ENCODE measurements at regions not wholly inside any gene's neighbourhood (a gene's known extent, or its start where the extent isn't known, plus 50 kb on each side); places are given as distances from the start of the nearest gene placed in this dataset.

DNA sequence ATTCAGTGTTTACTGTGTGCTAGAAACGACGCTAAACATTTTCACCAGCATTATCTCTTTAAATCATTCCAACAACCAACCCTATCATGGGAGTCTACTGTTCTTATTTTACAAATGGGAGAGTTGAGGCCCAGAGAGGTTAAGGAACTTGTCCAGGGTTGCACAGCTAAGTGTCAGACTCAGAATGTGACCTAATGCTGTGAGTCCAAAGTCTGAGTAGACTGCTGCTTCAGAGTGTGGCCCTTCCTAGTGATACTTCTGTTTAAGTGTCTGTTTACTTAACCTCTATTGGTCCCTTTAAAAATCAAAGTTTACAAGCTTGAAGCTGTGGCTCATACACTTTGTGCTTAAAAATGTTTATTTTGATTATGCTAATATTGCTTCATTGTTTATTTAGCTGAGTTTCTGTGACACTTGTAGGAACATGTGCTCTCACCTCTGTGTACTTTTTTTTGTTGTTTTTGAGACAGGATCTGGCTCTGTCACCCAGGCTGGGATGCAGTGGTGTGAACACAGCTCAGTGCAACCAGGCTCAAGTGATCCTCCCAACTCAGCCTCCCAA is 84.4 kb upstream of the SYPL1 start:
- CTCF ChIA-PET (ENCODE audit: partially characterized antibody) = no interaction called here
- intact Hi-C loops (cut with micrococcal nuclease) = no loop called here

DNA sequence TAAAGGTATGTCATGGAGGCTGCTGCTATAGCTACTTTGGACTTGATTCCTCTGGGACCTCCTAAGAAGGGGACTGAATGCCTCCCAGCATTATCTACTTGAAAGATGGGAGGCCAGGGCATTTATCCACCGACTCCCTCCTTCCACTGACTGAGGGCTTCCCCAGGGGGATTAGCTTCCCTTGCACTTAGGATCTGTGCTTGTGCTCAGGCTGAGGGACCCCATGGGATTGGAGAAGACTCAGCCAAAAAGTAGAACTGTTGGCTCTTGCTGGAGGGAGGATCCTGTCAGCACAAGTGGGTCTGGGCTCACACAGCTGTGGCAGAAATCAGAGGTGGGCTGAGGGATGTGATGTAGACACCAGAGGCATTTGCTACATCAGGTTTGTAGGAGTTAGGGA is 81.5 kb upstream of the SYPL1 start:
- DNase-seq = no peak
- ChIA-PET POLR2A (ENCODE audit: partially characterized antibody) (no interaction called here), CTCF (ENCODE audit: partially characterized antibody) (interaction anchor here (1.0 to 1.9 kb wide), 2 partner anchors 17 to 20 kb away, joined by 3 to 4 read pairs; no protein-coding TSS in a partner anchor)
- H3K36me3 ChIP-seq (ENCODE audit: insufficient read depth, low read length) = no peaks in the 10 kb centered on the region
- no peaks in the 10 kb centered on the region for H3K4me1 ChIP-seq (ENCODE audit: insufficient read depth, low read length)
- no peaks in the 10 kb centered on the region for H3K9me3 ChIP-seq (ENCODE audit: control insufficient read depth in 1 of 2, low read length in 2 of 2)
- H3K27ac Mint-ChIP-seq = no peak overlapping the region
- H3K27ac ChIP-seq (ENCODE audit: low read depth, low read length) = no peak overlapping the region
- H3K36me3 Mint-ChIP-seq = no peaks in the 10 kb centered on the region
- intact Hi-C loops (cut with micrococcal nuclease) = no loop called here
- H3K9me3 Mint-ChIP-seq = peaks cover 0 to 1% (median 0%) of the 10 kb centered on the region in 8 donors
- peaks cover 19 to 33% of the 10 kb centered on the region in 2 donors for H3K27me3 Mint-ChIP-seq
- no peak overlapping the region for H3K4me3 Mint-ChIP-seq
- no peaks in the 10 kb centered on the region for H3K4me1 Mint-ChIP-seq
- no peak overlapping the region for H3K4me3 ChIP-seq (ENCODE audit: low read length in 2 of 2)
- H3K27me3 ChIP-seq (ENCODE audit: insufficient read depth, low read length) = no peaks in the 10 kb centered on the region

More for the DNA sequence above, 84.4 kb upstream of the SYPL1 start:
- DNase-seq = no peak
- no peak overlapping the region for H3K27ac ChIP-seq (ENCODE audit: low read depth, low read length)
- H3K4me1 ChIP-seq (ENCODE audit: insufficient read depth, low read length) = no peaks in the 10 kb centered on the region
- H3K27me3 ChIP-seq (ENCODE audit: insufficient read depth, low read length) = no peaks in the 10 kb centered on the region
- H3K27me3 Mint-ChIP-seq = peaks cover 19 to 32% of the 10 kb centered on the region in 2 donors
- H3K36me3 Mint-ChIP-seq = no peaks in the 10 kb centered on the region
- no peak overlapping the region for H3K4me3 ChIP-seq (ENCODE audit: low read length in 2 of 2)
- no peaks in the 10 kb centered on the region for H3K4me1 Mint-ChIP-seq
- no peak overlapping the region for H3K4me3 Mint-ChIP-seq
- no peaks in the 10 kb centered on the region for H3K9me3 Mint-ChIP-seq
- H3K9me3 ChIP-seq (ENCODE audit: control insufficient read depth in 1 of 2, low read length in 2 of 2) = no peaks in the 10 kb centered on the region
- POLR2A ChIA-PET (ENCODE audit: partially characterized antibody) = no interaction called here
- H3K36me3 ChIP-seq (ENCODE audit: insufficient read depth, low read length) = no peaks in the 10 kb centered on the region
- H3K27ac Mint-ChIP-seq = no peak overlapping the region

DNA sequence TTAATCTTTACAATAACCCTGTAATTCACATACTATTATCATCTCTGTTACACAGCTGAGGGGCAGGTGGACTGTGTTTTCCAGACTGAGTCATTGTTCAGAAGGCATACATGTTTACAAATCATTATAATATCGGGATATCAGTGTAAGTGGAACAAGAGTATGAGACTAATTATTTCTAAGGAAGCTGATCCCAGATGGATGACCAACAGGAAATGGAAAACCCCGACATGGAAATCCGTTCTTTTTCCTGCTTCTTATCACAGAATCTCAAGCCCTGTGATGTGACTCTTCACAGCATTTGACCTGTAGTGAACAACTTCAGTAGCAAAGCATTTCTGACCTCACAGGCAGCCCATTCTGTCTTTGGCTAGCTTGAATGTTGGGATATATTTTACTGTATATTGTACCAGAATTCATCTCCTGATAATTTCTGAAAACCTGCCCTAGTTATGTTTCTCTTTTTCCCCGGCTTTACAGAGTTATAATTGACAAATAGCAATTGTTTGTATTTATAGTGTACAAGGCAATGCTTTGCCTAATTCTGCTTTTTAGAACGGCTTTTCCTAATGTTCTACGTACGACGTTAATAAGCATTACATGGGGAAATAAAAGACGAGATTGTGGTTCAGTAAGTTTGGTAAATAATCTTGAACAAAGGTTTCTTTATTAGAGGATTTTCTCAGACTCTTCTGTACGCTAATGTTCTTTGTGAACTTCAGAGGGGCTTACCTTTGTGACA is 78.6 kb upstream of the SYPL1 start:
- Histone ChIP-seq H3K4me3 (ENCODE audit: low read length in 2 of 2) (no peak overlapping the region), H3K9me3 (ENCODE audit: control insufficient read depth in 1 of 2, low read length in 2 of 2) (no peaks in the 10 kb centered on the region), H3K27ac (ENCODE audit: low read depth, low read length) (no peak overlapping the region), H3K27me3 (ENCODE audit: insufficient read depth, low read length) (no peaks in the 10 kb centered on the region), H3K4me1 (ENCODE audit: insufficient read depth, low read length) (no peaks in the 10 kb centered on the region), H3K36me3 (ENCODE audit: insufficient read depth, low read length) (no peaks in the 10 kb centered on the region)
- ChIA-PET POLR2A (ENCODE audit: partially characterized antibody) (no interaction called here), CTCF (ENCODE audit: partially characterized antibody) (interaction anchor here (1.2 to 1.4 kb wide), 2 partner anchors 14 to 272 kb away, joined by 3 to 4 read pairs; no protein-coding TSS in a partner anchor)
- Mint-ChIP-seq H3K4me1 (no peaks in the 10 kb centered on the region), H3K9me3 (peaks cover 0 to 1% (median 0%) of the 10 kb centered on the region in 8 donors), H3K27me3 (peaks cover 17 to 28% of the 10 kb centered on the region in 2 donors), H3K27ac (no peak overlapping the region), H3K4me3 (no peak overlapping the region), H3K36me3 (no peaks in the 10 kb centered on the region)
- intact Hi-C loops (cut with micrococcal nuclease) = no loop called here
- DNase-seq = no peak

DNA sequence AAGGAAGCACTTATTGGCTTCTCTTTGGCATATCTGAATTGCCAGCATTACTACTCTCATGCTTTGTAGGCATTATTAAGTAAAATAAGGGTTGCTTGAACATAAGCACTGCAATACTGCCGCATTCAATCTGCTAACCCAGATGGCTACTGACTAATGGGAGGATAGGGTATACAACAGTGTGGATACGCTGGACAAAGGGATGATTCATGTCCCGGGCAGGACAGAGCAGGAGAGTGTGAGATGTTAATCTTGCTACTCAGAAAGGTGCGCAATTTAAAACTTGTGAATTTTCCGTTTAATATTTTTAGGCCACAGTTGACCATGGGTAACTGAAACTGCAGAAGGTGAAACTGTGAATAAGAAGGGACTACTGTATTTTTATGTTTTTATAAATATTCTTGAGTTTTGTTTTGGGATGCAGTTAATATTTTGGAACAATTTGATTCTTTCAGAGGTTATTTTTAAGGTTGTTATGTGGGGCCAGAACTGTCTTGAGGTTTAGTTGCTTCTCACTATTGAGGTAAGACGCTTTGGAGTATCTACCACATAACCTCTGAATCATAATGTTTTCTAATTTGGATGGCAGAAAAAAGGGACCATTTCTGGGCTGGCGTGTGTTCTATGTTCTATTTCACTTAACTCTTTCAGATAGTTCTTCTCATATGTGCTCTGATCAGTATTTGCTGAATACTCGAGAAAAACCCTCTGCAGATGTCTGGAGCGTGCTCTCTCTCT is 75.7 kb upstream of the SYPL1 start:
- CTCF ChIA-PET (ENCODE audit: partially characterized antibody) = interaction anchor here (1.2 to 1.6 kb wide), 2 partner anchors 9 to 11 kb away, joined by 3 to 8 read pairs; no protein-coding TSS in a partner anchor
- Mint-ChIP-seq H3K4me1 (peaks cover 0 to 10% (median 3%) of the 10 kb centered on the region in 4 donors), H3K4me3 (no peak overlapping the region), H3K36me3 (no peaks in the 10 kb centered on the region), H3K27me3 (peaks cover 9 to 11% of the 10 kb centered on the region in 2 donors), H3K27ac (no peak overlapping the region), H3K9me3 (peaks cover 0 to 1% (median 0%) of the 10 kb centered on the region in 8 donors)
- Histone ChIP-seq H3K27ac (ENCODE audit: low read depth, low read length) (no peak overlapping the region), H3K9me3 (ENCODE audit: control insufficient read depth in 1 of 2, low read length in 2 of 2) (no peaks in the 10 kb centered on the region), H3K27me3 (ENCODE audit: insufficient read depth, low read length) (no peaks in the 10 kb centered on the region), H3K36me3 (ENCODE audit: insufficient read depth, low read length) (no peaks in the 10 kb centered on the region), H3K4me1 (ENCODE audit: insufficient read depth, low read length) (no peaks in the 10 kb centered on the region), H3K4me3 (ENCODE audit: low read length in 2 of 2) (no peak overlapping the region)
- POLR2A ChIA-PET (ENCODE audit: partially characterized antibody) = no interaction called here
- DNase-seq = no peak
- intact Hi-C loops (cut with micrococcal nuclease) = no loop called here

DNA sequence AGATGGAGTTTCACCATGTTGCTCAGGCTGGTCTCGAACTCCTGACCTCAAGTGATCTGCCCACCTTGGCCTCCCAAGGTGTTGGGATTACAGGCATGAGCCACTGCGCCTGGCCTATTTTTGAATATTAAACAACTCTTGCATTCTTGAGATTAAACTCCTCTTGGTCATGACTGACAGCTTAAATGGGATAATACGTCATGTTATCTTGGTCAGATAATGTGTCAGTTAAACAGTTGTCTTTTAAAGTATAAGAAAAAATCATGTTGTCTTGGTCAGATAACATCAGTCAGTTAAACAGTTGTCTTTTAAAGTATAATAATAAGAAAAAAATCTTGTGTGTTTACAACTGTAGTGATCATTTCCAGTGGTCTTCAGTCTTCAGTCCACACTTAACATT is 73.6 kb upstream of the SYPL1 start:
- no peaks in the 10 kb centered on the region for H3K9me3 ChIP-seq (ENCODE audit: control insufficient read depth in 1 of 2, low read length in 2 of 2)
- H3K27me3 ChIP-seq (ENCODE audit: insufficient read depth, low read length) = no peaks in the 10 kb centered on the region
- Mint-ChIP-seq H3K9me3 (peaks cover 0 to 1% (median 0%) of the 10 kb centered on the region in 8 donors), H3K27me3 (peaks cover 4% of the 10 kb centered on the region in 2 donors), H3K27ac (no peak overlapping the region), H3K36me3 (no peaks in the 10 kb centered on the region), H3K4me3 (no peak overlapping the region), H3K4me1 (peaks cover 0 to 10% (median 3%) of the 10 kb centered on the region in 4 donors)
- ChIA-PET CTCF (ENCODE audit: partially characterized antibody) (interaction anchor here (1.2 kb wide), 1 partner anchor 9 kb away, joined by 7 read pairs; no protein-coding TSS in a partner anchor), POLR2A (ENCODE audit: partially characterized antibody) (no interaction called here)
- intact Hi-C loops (cut with micrococcal nuclease) = no loop called here
- H3K4me1 ChIP-seq (ENCODE audit: insufficient read depth, low read length) = no peaks in the 10 kb centered on the region
- H3K36me3 ChIP-seq (ENCODE audit: insufficient read depth, low read length) = no peaks in the 10 kb centered on the region
- no peak overlapping the region for H3K4me3 ChIP-seq (ENCODE audit: low read length in 2 of 2)
- no peak for DNase-seq
- no peak overlapping the region for H3K27ac ChIP-seq (ENCODE audit: low read depth, low read length)

DNA sequence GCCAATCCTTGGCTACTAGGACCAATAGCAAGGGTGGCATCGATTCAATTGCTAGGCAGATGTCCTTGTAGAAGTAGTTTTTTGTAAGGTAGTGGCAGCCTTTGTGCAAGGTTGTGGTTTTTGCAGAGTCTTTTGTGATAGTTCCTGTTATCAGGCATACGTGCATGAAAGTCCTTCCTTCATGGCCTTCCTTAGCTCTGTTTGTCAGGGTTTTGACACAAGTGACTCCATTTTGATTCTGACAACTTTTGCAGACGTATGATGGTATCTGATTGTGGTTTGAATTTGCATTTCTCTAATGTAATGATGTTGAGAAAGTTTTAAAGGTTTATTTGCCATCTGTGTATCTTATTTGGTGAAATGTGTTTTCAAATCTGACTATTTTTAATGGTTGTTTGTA is 71.8 kb upstream of the SYPL1 start:
- ChIA-PET POLR2A (ENCODE audit: partially characterized antibody) (no interaction called here), CTCF (ENCODE audit: partially characterized antibody) (interaction anchor here (1.0 kb wide), 1 partner anchor 279 kb away, joined by 3 read pairs; no protein-coding TSS in a partner anchor)
- peaks cover 2% of the 10 kb centered on the region in 2 donors for H3K27me3 Mint-ChIP-seq
- no peaks in the 10 kb centered on the region for H3K9me3 Mint-ChIP-seq
- peaks cover 0 to 10% (median 3%) of the 10 kb centered on the region in 4 donors for H3K4me1 Mint-ChIP-seq
- Histone ChIP-seq H3K9me3 (ENCODE audit: control insufficient read depth in 1 of 2, low read length in 2 of 2) (no peaks in the 10 kb centered on the region), H3K36me3 (ENCODE audit: insufficient read depth, low read length) (no peaks in the 10 kb centered on the region), H3K27ac (ENCODE audit: low read depth, low read length) (no peak overlapping the region), H3K27me3 (ENCODE audit: insufficient read depth, low read length) (no peaks in the 10 kb centered on the region), H3K4me3 (ENCODE audit: low read length in 2 of 2) (no peak overlapping the region), H3K4me1 (ENCODE audit: insufficient read depth, low read length) (no peaks in the 10 kb centered on the region)
- H3K4me3 Mint-ChIP-seq = no peak overlapping the region
- H3K27ac Mint-ChIP-seq = no peak overlapping the region
- DNase-seq = no peak
- intact Hi-C loops (cut with micrococcal nuclease) = no loop called here
- no peaks in the 10 kb centered on the region for H3K36me3 Mint-ChIP-seq

DNA sequence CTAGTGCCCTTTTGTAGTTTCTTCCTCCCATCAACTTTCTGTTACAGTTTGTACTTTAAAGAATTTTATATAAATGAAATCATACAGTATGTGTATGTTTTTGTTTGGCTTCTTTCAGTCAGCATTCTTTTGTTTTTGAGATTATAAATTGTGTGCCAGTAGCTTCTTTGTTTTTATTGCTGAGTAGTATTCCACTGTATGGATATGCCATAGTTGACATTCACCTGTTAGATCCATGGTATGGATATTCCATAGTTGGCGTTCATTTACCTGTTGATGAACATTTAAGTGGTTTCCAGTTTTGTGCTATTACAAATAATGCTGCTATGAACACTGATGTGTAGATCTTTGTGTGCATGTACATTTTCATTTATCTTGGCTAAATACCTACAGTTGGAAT is 70.8 kb upstream of the SYPL1 start:
- H3K36me3 Mint-ChIP-seq = no peaks in the 10 kb centered on the region
- intact Hi-C loops (cut with micrococcal nuclease) = no loop called here

More for the DNA sequence above, 70.8 kb upstream of the SYPL1 start:
- H3K27me3 Mint-ChIP-seq = no peaks in the 10 kb centered on the region
- no peak overlapping the region for H3K4me3 ChIP-seq (ENCODE audit: low read length in 2 of 2)
- H3K9me3 Mint-ChIP-seq = no peaks in the 10 kb centered on the region
- no peaks in the 10 kb centered on the region for H3K9me3 ChIP-seq (ENCODE audit: control insufficient read depth in 1 of 2, low read length in 2 of 2)
- peaks cover 0 to 10% (median 3%) of the 10 kb centered on the region in 4 donors for H3K4me1 Mint-ChIP-seq
- H3K36me3 ChIP-seq (ENCODE audit: insufficient read depth, low read length) = no peaks in the 10 kb centered on the region
- H3K4me3 Mint-ChIP-seq = no peak overlapping the region
- ChIA-PET POLR2A (ENCODE audit: partially characterized antibody) (no interaction called here), CTCF (ENCODE audit: partially characterized antibody) (no interaction called here)
- H3K27ac Mint-ChIP-seq = no peak overlapping the region
- no peak for DNase-seq
- H3K27ac ChIP-seq (ENCODE audit: low read depth, low read length) = no peak overlapping the region
- H3K27me3 ChIP-seq (ENCODE audit: insufficient read depth, low read length) = no peaks in the 10 kb centered on the region
- H3K4me1 ChIP-seq (ENCODE audit: insufficient read depth, low read length) = no peaks in the 10 kb centered on the region
